Activated CD4-positive, alpha-beta T cell treated with anti-CD3 and anti-CD28 coated beads, Interleukin-2, amount 50 U/mL, for 1 hour (primary cell): ENCODE measurements at regions not wholly inside any gene's neighbourhood (a gene's known extent, or its start where the extent isn't known, plus 50 kb on each side); places are given as distances from the start of the nearest gene placed in this dataset.

Experiments
- DNase-seq: peaks from one replicate; pipeline ENCODE4 v3.0.0-alpha.2; 2020

- DNase-seq = no peak
Observed at GRCh38 chr14:25134184-25134583, 84.2 kb upstream of the STXBP6 start.

- peak; percentile 29 for DNase-seq
Observed at GRCh38 chr14:25132732-25133422, 82.9 kb upstream of the STXBP6 start.

- DNase-seq = no peak
Observed at GRCh38 chr14:25132094-25132493, 82.1 kb upstream of the STXBP6 start.

GRCh38 chr14:25122843-25123242 is 72.9 kb upstream of the STXBP6 start:
- no peak for DNase-seq

- no peak for DNase-seq
Observed at GRCh38 chr14:25122211-25122610, 72.3 kb upstream of the STXBP6 start.

GRCh38 chr14:25121337-25122129 is 71.6 kb upstream of the STXBP6 start:
- DNase-seq = no peak

- no peak for DNase-seq
Observed at GRCh38 chr14:25120261-25120660, 70.3 kb upstream of the STXBP6 start.

- no peak for DNase-seq
Observed at GRCh38 chr14:25118671-25119070, 68.7 kb upstream of the STXBP6 start.

- no peak for DNase-seq
Observed at GRCh38 chr14:25117342-25117741, 67.4 kb upstream of the STXBP6 start.

GRCh38 chr14:25116607-25117006 is 66.7 kb upstream of the STXBP6 start:
- DNase-seq = no peak

- DNase-seq = no peak
Observed at GRCh38 chr14:25113394-25113793, 63.4 kb upstream of the STXBP6 start.

GRCh38 chr14:25111061-25111601 is 61.2 kb upstream of the STXBP6 start:
- no peak for DNase-seq

GRCh38 chr14:25110106-25110505 is 60.2 kb upstream of the STXBP6 start:
- DNase-seq = no peak

GRCh38 chr14:25108959-25109358 is 59.0 kb upstream of the STXBP6 start:
- DNase-seq = no peak

- DNase-seq = no peak
Observed at GRCh38 chr14:25108291-25108690, 58.3 kb upstream of the STXBP6 start.

GRCh38 chr14:25103820-25104219 is 53.9 kb upstream of the STXBP6 start:
- DNase-seq = no peak

GRCh38 chr14:25103271-25103670 is 53.3 kb upstream of the STXBP6 start:
- DNase-seq = no peak

- DNase-seq = no peak
Observed at GRCh38 chr14:25102788-25103187, 52.8 kb upstream of the STXBP6 start.

GRCh38 chr14:25101276-25101675 is 51.3 kb upstream of the STXBP6 start:
- DNase-seq = no peak
